Caco-2 (cell line): ENCODE measurements at regions not wholly inside any gene's neighbourhood (a gene's known extent, or its start where the extent isn't known, plus 50 kb on each side); places are given as distances from the start of the nearest gene placed in this dataset.

Source experiments
- BruUV-seq: library from RNA; stranded (reverse); fragments of 400-500 nt; replicated peaks from 2 replicates; lab custom pipeline; 2021; lab: Mats Ljungman, UMichigan
- CTCF ChIA-PET: fragments of 300-600 bp; sonication (Branson Sonifier 250); formaldehyde crosslinking; loops from one replicate; lab custom pipeline; 2022; ENCODE audit warnings: antibody characterized with exemption; lab: Charles Lee
- POLR2A ChIA-PET: fragments of 300-600 bp; sonication (Branson Sonifier 250); formaldehyde crosslinking; loops from one replicate; lab custom pipeline; 2022; ENCODE audit warnings: antibody characterized with exemption; lab: Charles Lee
- DNase-seq, 2 experiments: peaks; one replicate each; pipeline versions ENCODE4 v3.0.0 to v3.0.0-alpha.2; 2020 to 2022
- H3K27me3 ChIP-seq: replicated peaks from 2 replicates; pipeline ENCODE4 v1.6.0; 2011; ENCODE audit warnings: low read length; ENCODE audit not compliant: control insufficient read depth, insufficient read depth
- H3K36me3 ChIP-seq: 2 replicates; pipeline ENCODE4 v1.5.1; 2011; ENCODE audit warnings: low read length; ENCODE audit not compliant: control insufficient read depth, insufficient read depth
- H3K4me1 ChIP-seq: fragments of 250-450 bp; sonication (Bioruptor Pico); 2 replicates; pipeline ENCODE4 v1.5.1; 2020; ENCODE audit warnings: mild to moderate bottlenecking
- H3K4me3 ChIP-seq: 2 replicates; pipeline ENCODE4 v1.5.1; 2011; ENCODE audit warnings: low read depth, mild to moderate bottlenecking, control low read depth, low read length
- H3K9me3 ChIP-seq: fragments of 250-450 bp; sonication (Bioruptor Pico); 2 replicates; pipeline ENCODE4 v1.5.1; 2020; ENCODE audit warnings: mild to moderate bottlenecking, moderate library complexity
- H3K27ac Mint-ChIP-seq: one replicate; pipeline ENCODE4 v1.8.0; 2022; ENCODE audit warnings: mixed read lengths; ENCODE audit not compliant: unreplicated experiment
- H3K27me3 Mint-ChIP-seq: one replicate; pipeline ENCODE4 v1.8.0; 2022; ENCODE audit warnings: mixed read lengths; ENCODE audit not compliant: insufficient read depth, unreplicated experiment
- H3K36me3 Mint-ChIP-seq: one replicate; pipeline ENCODE4 v1.8.0; 2022; ENCODE audit warnings: mild to moderate bottlenecking, mixed read lengths; ENCODE audit not compliant: insufficient read depth, unreplicated experiment
- H3K4me1 Mint-ChIP-seq: one replicate; pipeline ENCODE4 v1.8.0; 2022; ENCODE audit warnings: low read depth, mixed read lengths; ENCODE audit not compliant: unreplicated experiment
- H3K4me3 Mint-ChIP-seq: one replicate; pipeline ENCODE4 v1.8.0; 2022; ENCODE audit warnings: mild to moderate bottlenecking, moderate library complexity, mixed read lengths; ENCODE audit not compliant: unreplicated experiment
- H3K9me3 Mint-ChIP-seq: one replicate; pipeline ENCODE4 v1.8.0; 2022; ENCODE audit warnings: mixed read lengths; ENCODE audit not compliant: unreplicated experiment
- CTCF ChIP-seq, 2 experiments: fragments of 200-600 bp in 1 of 2; IDR thresholded peaks; 1 replicate in 1 of 2; 2 replicates in 1 of 2; pipeline versions ENCODE4 v1.5.1 to v1.8.0; 2011 to 2022; ENCODE audit warnings: antibody characterized with exemption in 1 of 2, control low read depth in 1 of 2, inconsistent platforms in 1 of 2, low read depth in 1 of 2, low read length in 1 of 2, mild to moderate bottlenecking in 1 of 2, moderate library complexity in 1 of 2; ENCODE audit not compliant: insufficient read depth in 1 of 2, severe bottlenecking in 1 of 2, unreplicated experiment in 1 of 2
- intact Hi-C: fragments of 100-400 bp; cut with micrococcal nuclease; formaldehyde crosslinking; loops from one replicate; pipeline ENCODE4 v1.10.0; 2022; ENCODE audit not compliant: unreplicated experiment

DNA sequence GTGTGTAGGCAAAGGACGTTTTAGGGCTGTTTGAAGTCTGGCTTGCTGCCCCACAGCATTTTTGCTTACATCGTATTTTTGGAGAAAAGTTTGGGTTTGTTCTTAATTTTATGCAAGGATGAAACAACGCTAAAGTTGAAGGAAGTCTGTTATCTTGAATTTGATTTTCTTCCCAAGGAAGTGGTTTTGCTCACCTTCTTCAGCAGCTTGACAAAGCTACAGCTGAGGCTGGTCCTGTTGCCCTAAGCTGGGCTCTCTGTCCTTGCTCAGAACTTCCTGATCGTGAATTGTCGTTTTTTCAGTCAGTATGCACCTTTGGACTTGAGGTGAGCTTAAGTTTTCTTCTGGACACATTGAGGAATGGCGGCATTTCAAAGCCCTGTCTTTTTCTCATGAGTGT lies 62.1 kb upstream of the GSX1 start:
- H3K36me3 ChIP-seq = no peaks in the 10 kb centered on the region
- no peaks in the 10 kb centered on the region for H3K9me3 Mint-ChIP-seq
- POLR2A ChIA-PET = no interaction called here
- TF ChIP-seq CTCF (IDR thresholded peaks at IDR 0.05; ENCODE audit: insufficient read depth in 1 of 2, low read depth in 1 of 2, low read length in 1 of 2, severe bottlenecking in 1 of 2, unreplicated experiment in 1 of 2) = no peak
- H3K9me3 ChIP-seq = no peaks in the 10 kb centered on the region
- no peaks in the 10 kb centered on the region for H3K4me1 Mint-ChIP-seq
- no TSS peak for BruUV-seq
- no peaks in the 10 kb centered on the region for H3K4me1 ChIP-seq
- no peak overlapping the region for H3K4me3 ChIP-seq
- no peaks in the 10 kb centered on the region for H3K36me3 Mint-ChIP-seq
- no peaks in the 10 kb centered on the region for H3K27me3 ChIP-seq
- H3K4me3 Mint-ChIP-seq = no peak overlapping the region
- peaks cover 5% of the 10 kb centered on the region for H3K27me3 Mint-ChIP-seq
- H3K27ac Mint-ChIP-seq = no peak overlapping the region
- CTCF ChIA-PET = no interaction called here
- no peak for DNase-seq
- intact Hi-C loops = no loop called here
